NCI-H774 (cell line): ENCODE measurements at regions not wholly inside any gene's neighbourhood (a gene's known extent, or its start where the extent isn't known, plus 50 kb on each side); places are given as distances from the start of the nearest gene placed in this dataset.

ENCODE experiments used
- DNase-seq: peaks from one replicate; lab custom pipeline; 2025; lab: John Stamatoyannopoulos, UW

- no peak for DNase-seq
Observed at GRCh38 chr3:102083473-102083872, 234.2 kb downstream of the NFKBIZ start.

- DNase-seq: no peak
Observed at GRCh38 chr3:102084006-102084405, 234.7 kb downstream of the NFKBIZ start.

- DNase-seq: no peak
Observed at GRCh38 chr3:102084704-102085103, 235.4 kb downstream of the NFKBIZ start.

- DNase-seq: no peak
Observed at GRCh38 chr3:102085431-102086176, 236.3 kb downstream of the NFKBIZ start.

GRCh38 chr3:102087236-102087635, 237.9 kb downstream of the NFKBIZ start:
- DNase-seq: no peak

- no peak for DNase-seq
Observed at GRCh38 chr3:102089239-102089638, 239.9 kb downstream of the NFKBIZ start.

GRCh38 chr3:102089904-102090720, 240.8 kb downstream of the NFKBIZ start:
- no peak for DNase-seq

GRCh38 chr3:102090721-102091045, 241.4 kb downstream of the NFKBIZ start:
- no peak for DNase-seq

GRCh38 chr3:102091358-102091757, 242.0 kb downstream of the NFKBIZ start:
- DNase-seq: no peak

GRCh38 chr3:102092617-102093466, 243.5 kb downstream of the NFKBIZ start:
- DNase-seq: no peak

- DNase-seq: no peak
Observed at GRCh38 chr3:102094506-102094905, 245.2 kb downstream of the NFKBIZ start.

GRCh38 chr3:102095383-102095782, 246.1 kb downstream of the NFKBIZ start:
- DNase-seq: no peak

- no peak for DNase-seq
Observed at GRCh38 chr3:102096066-102096465, 246.8 kb downstream of the NFKBIZ start.

- DNase-seq: no peak
Observed at GRCh38 chr3:102098130-102098885, 249.0 kb downstream of the NFKBIZ start.

- DNase-seq: no peak
Observed at GRCh38 chr3:102099913-102100312, 250.6 kb downstream of the NFKBIZ start.

GRCh38 chr3:102102394-102102793, 253.1 kb downstream of the NFKBIZ start:
- DNase-seq: no peak

GRCh38 chr3:102104033-102104432, 254.7 kb downstream of the NFKBIZ start:
- DNase-seq: no peak

GRCh38 chr3:102105193-102105592, 255.9 kb downstream of the NFKBIZ start:
- DNase-seq: no peak

- no peak for DNase-seq
Observed at GRCh38 chr3:102106416-102107097, 257.2 kb downstream of the NFKBIZ start.

- DNase-seq: no peak
Observed at GRCh38 chr3:102112704-102113230, 263.5 kb downstream of the NFKBIZ start.
